ENCODE measurements at regions not wholly inside any gene's neighbourhood (a gene's known extent, or its start where the extent isn't known, plus 50 kb on each side); places are given as distances from the start of the nearest gene placed in this dataset.

DNA sequence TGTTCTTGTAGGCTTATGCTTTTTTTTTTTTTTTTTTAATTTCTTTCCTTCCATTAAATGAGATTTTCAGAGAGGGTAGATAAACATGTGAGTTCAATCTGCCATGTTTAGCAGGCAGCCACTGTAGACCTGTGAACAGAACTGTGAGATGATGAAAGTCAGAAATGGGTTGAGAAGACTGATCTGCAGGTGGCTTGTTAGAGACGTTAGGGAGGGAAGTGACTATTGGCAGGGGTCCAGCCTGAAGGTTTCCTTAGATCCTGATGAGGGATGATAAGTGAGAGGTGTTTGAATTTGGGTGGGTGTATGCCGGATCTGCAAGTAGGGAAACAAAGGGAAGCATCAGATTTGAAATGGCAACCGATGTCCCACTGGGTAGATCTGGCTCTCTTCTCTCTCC, 157.8 kb downstream of the HS3ST3B1 start:
- Histone ChIP-seq H3K4me3 (ENCODE audit: low read length) (no peak overlapping the region), H3K9me3 (replicated peaks; ENCODE audit: low read length) (no peaks in the 10 kb centered on the region), H3K4me2 (ENCODE audit: low read length) (no peak overlapping the region), H3K36me3 (ENCODE audit: insufficient read depth, low read length) (no peaks in the 10 kb centered on the region), H3K4me1 (ENCODE audit: control insufficient read depth, insufficient read depth, low read length) (no peaks in the 10 kb centered on the region), H3K9ac (ENCODE audit: low read depth, low read length) (no peak overlapping the region), H3K27me3 (ENCODE audit: control insufficient read depth, insufficient read depth, low read length) (no peaks in the 10 kb centered on the region)

DNA sequence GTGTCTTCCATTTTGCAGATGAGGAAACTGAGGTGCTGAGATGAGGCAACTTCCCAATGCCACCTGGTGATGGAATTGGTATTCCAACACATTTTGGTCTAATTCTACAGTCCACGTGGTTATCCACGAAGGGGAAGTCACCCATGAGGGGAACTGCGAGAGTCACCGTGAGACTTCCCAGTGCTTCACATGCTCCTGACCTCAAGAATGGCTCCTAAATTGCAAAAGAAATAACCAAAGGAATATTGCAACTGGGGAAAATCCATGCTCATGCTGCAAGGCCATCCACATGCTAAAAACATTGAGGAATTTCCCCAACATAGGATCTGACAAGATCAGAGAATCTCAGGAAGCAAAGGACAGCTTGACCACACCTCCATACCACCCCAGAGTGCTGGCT, 153.9 kb downstream of the HS3ST3B1 start:
- Histone ChIP-seq H3K9ac (ENCODE audit: low read depth, low read length) (no peak overlapping the region), H3K27me3 (ENCODE audit: control insufficient read depth, insufficient read depth, low read length) (peaks cover 18% of the 10 kb centered on the region), H3K36me3 (ENCODE audit: insufficient read depth, low read length) (no peaks in the 10 kb centered on the region), H3K9me3 (replicated peaks; ENCODE audit: low read length) (no peaks in the 10 kb centered on the region), H3K4me3 (ENCODE audit: low read length) (no peak overlapping the region), H3K4me2 (ENCODE audit: low read length) (no peak overlapping the region), H3K4me1 (ENCODE audit: control insufficient read depth, insufficient read depth, low read length) (no peaks in the 10 kb centered on the region)

DNA sequence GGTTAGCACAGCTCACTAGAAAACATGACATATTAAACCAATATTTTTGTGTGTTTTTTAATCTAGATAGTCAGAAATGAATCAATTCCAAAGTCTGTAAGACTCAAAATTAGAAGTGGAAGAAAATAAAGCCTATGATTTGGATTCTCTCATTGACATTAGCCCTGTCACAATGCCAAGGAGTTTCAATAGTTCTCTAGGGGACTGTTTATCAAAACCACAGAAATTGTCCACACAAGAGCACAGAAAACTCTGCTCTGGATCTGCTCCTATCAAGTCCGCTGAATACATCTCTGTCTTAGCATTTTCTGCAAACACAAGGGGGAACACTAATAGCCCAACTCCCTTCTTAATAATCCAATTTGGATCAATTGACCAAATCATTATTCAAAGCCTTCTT, 152.0 kb downstream of the HS3ST3B1 start:
- H3K9ac ChIP-seq (ENCODE audit: low read depth, low read length) = no peak overlapping the region
- H3K36me3 ChIP-seq (ENCODE audit: insufficient read depth, low read length) = no peaks in the 10 kb centered on the region
- H3K9me3 ChIP-seq (replicated peaks; ENCODE audit: low read length) = no peaks in the 10 kb centered on the region
- no peak overlapping the region for H3K4me2 ChIP-seq (ENCODE audit: low read length)
- no peak overlapping the region for H3K4me3 ChIP-seq (ENCODE audit: low read length)
- no peaks in the 10 kb centered on the region for H3K4me1 ChIP-seq (ENCODE audit: control insufficient read depth, insufficient read depth, low read length)
- peaks cover 18% of the 10 kb centered on the region for H3K27me3 ChIP-seq (ENCODE audit: control insufficient read depth, insufficient read depth, low read length)

DNA sequence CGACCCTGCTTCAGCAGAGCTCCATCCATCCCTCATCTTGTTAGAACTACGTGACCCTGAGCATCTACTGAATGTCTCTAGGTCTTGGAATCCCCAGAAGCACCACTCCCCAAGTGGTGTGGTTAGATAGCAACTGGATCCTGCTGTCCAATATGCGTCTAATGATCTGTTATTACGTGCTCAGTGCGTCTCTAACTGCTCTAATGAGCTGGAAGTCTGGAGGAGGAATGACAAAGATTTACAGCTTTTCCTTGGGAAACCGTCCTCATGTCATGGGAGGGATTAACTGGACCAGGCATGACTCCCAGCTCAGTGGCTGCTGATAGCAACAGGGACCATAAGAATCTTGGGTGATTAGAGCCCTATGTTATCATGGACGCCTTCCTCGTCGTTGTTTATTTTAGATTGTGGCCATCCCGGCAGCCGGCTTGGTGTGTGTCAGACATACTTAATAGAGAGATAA, 150.9 kb downstream of the HS3ST3B1 start:
- no peak overlapping the region for H3K4me3 ChIP-seq (ENCODE audit: low read length)
- no peaks in the 10 kb centered on the region for H3K9me3 ChIP-seq (replicated peaks; ENCODE audit: low read length)
- no peaks in the 10 kb centered on the region for H3K36me3 ChIP-seq (ENCODE audit: insufficient read depth, low read length)
- no peaks in the 10 kb centered on the region for H3K4me1 ChIP-seq (ENCODE audit: control insufficient read depth, insufficient read depth, low read length)
- no peak overlapping the region for H3K4me2 ChIP-seq (ENCODE audit: low read length)
- peaks cover 18% of the 10 kb centered on the region for H3K27me3 ChIP-seq (ENCODE audit: control insufficient read depth, insufficient read depth, low read length)
- no peak overlapping the region for H3K9ac ChIP-seq (ENCODE audit: low read depth, low read length)

DNA sequence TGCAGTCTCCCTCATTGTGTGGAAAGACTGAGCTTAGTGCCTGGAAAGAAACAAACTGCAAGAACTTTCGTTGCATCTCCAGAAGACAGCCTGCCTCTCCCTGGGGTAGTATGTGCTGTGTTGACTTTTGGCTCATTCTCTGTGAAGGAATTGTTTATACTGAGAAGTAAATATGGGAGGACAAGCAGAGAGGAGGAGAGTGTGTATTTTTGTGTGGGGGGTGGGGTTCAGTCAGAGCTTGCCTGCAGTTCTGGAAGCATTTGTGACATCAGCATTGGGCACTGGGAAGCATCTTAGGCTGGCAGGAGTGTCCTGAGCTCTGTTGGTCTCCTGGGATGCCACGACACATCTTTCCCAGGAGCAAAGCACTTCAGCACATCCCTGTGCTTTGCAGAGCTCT, 147.9 kb downstream of the HS3ST3B1 start:
- Histone ChIP-seq H3K9ac (ENCODE audit: low read depth, low read length) (no peak overlapping the region), H3K36me3 (ENCODE audit: insufficient read depth, low read length) (no peaks in the 10 kb centered on the region), H3K9me3 (replicated peaks; ENCODE audit: low read length) (no peaks in the 10 kb centered on the region), H3K4me3 (ENCODE audit: low read length) (no peak overlapping the region), H3K27me3 (ENCODE audit: control insufficient read depth, insufficient read depth, low read length) (peaks cover 21% of the 10 kb centered on the region), H3K4me1 (ENCODE audit: control insufficient read depth, insufficient read depth, low read length) (no peaks in the 10 kb centered on the region), H3K4me2 (ENCODE audit: low read length) (no peak overlapping the region)

DNA sequence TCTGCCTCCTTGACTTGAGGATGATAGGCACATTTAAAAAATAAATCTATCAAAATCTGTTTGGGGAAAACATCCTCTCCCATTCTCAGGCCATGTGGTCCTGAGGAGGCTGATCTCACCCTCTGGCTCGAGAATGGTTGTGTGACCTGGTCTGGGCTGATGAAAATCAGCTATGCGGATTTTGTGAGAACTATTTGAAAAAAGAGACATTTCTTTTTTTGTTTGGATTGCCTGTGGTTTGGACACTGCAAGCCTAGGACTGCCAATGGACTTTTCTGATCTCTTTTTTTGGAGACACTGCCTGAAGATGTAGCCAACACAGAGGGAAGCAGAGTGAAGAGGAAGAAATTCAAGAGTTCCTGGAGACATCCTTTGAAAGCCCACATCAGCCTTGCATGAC, 145.9 kb downstream of the HS3ST3B1 start:
- Histone ChIP-seq H3K4me3 (ENCODE audit: low read length) (no peak overlapping the region), H3K36me3 (ENCODE audit: insufficient read depth, low read length) (no peaks in the 10 kb centered on the region)

DNA sequence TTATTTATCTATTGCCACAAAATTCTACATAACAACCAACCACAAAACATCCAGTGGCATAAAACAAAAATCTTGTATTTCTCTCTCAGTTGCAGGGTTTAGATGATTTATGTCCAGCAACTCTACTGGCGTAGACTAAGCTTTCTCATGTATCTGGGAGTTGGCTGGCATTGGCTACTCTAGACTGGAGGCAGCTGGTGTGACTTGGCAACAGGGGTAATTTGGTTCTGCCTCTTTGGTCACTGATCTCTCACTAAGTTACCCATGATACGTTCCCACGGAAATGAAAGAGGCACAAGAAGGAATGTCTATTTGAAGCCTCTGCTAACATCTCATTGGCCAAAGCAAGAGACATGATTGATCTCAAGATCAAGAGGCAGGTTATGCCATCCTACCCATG, 144.0 kb downstream of the HS3ST3B1 start:
- Histone ChIP-seq H3K4me3 (ENCODE audit: low read length) (no peak overlapping the region), H3K36me3 (ENCODE audit: insufficient read depth, low read length) (no peaks in the 10 kb centered on the region), H3K9ac (ENCODE audit: low read depth, low read length) (no peak overlapping the region), H3K4me1 (ENCODE audit: control insufficient read depth, insufficient read depth, low read length) (no peaks in the 10 kb centered on the region), H3K9me3 (replicated peaks; ENCODE audit: low read length) (no peaks in the 10 kb centered on the region), H3K27me3 (ENCODE audit: control insufficient read depth, insufficient read depth, low read length) (peaks cover 3% of the 10 kb centered on the region), H3K4me2 (ENCODE audit: low read length) (no peak overlapping the region)

More for the DNA sequence above, 145.9 kb downstream of the HS3ST3B1 start:
- Histone ChIP-seq H3K9me3 (replicated peaks; ENCODE audit: low read length) (no peaks in the 10 kb centered on the region), H3K27me3 (ENCODE audit: control insufficient read depth, insufficient read depth, low read length) (peaks cover 13% of the 10 kb centered on the region), H3K4me1 (ENCODE audit: control insufficient read depth, insufficient read depth, low read length) (no peaks in the 10 kb centered on the region), H3K9ac (ENCODE audit: low read depth, low read length) (no peak overlapping the region), H3K4me2 (ENCODE audit: low read length) (no peak overlapping the region)

DNA sequence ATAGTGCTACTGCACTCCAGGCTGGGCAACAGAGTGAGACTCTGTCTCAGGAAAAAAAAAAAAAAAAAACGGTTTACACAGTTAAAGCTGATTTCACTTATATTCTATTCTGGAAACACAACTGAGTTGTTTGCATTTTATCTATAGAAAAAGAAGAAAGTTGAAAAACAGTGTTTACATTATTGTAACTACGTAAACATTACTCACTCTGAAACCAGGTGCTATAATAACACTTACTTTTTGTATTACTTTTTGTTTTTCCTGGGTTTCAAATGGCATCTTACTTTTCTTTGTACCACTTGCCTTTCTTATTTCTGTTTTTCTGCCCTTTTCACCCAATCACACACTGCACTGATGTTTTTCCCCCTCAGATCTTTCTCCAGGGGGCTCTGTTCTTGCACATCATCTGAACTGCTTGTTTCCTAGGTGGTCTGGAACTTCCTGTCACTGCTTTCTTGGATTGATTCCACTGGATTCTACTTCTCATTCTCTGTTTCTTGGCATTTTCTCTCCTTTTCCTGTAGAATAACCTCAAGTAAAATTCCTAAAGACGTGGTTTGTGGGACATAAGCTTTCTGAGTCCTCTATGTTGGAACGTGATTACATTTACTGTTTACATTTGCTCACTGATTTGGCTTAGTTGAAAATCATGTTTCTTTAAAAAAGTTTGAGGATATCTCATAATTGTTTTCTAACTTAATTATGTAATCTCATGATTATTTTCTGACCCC, 142.1 kb downstream of the HS3ST3B1 start:
- Histone ChIP-seq H3K9ac (ENCODE audit: low read depth, low read length) (no peak overlapping the region), H3K36me3 (ENCODE audit: insufficient read depth, low read length) (no peaks in the 10 kb centered on the region), H3K27me3 (ENCODE audit: control insufficient read depth, insufficient read depth, low read length) (peaks cover 3% of the 10 kb centered on the region), H3K4me3 (ENCODE audit: low read length) (no peak overlapping the region), H3K4me2 (ENCODE audit: low read length) (no peak overlapping the region), H3K4me1 (ENCODE audit: control insufficient read depth, insufficient read depth, low read length) (no peaks in the 10 kb centered on the region), H3K9me3 (replicated peaks; ENCODE audit: low read length) (no peaks in the 10 kb centered on the region)

DNA sequence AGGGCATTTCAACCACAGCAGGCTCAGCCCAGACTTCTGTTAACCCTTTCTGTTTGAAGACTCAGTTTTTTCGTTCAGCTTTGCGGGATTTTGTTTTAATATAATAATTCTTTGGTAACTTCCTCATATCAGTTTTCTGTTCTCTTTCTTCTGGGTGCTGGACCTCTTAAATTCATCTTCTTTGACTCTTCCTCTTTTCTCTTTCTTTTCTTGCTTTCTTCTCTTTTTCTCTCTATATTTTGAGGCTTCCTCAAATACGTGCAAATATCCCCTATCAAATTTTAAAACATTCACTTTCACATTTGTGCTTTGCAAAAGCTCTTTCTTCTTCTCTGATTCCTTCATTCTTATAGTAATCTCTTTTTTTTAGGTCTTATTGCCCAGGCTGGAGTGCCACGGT, 136.3 kb downstream of the HS3ST3B1 start:
- Histone ChIP-seq H3K4me3 (ENCODE audit: low read length) (no peak overlapping the region), H3K4me1 (ENCODE audit: control insufficient read depth, insufficient read depth, low read length) (no peaks in the 10 kb centered on the region), H3K36me3 (ENCODE audit: insufficient read depth, low read length) (no peaks in the 10 kb centered on the region), H3K27me3 (ENCODE audit: control insufficient read depth, insufficient read depth, low read length) (no peaks in the 10 kb centered on the region), H3K9ac (ENCODE audit: low read depth, low read length) (no peak overlapping the region), H3K9me3 (replicated peaks; ENCODE audit: low read length) (no peaks in the 10 kb centered on the region), H3K4me2 (ENCODE audit: low read length) (no peak overlapping the region)

DNA sequence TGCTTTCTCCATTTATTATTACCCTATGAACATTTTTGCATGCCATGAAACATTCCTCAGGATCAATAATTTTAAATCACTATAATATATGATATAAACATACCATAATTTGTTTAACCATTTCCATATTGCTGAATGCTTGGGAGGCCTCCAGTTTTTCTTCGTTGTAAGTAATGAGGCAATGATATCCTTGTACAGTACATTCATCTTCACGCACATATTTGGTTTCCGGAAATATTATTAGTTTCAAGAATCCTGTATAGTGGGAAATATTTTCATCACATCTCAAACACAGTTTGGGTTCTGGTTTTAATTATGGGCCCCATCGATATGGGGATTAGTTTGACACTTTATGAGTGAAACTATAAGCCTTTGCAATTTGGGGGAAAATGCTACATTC, 135.4 kb downstream of the HS3ST3B1 start:
- Histone ChIP-seq H3K9ac (ENCODE audit: low read depth, low read length) (no peak overlapping the region), H3K4me1 (ENCODE audit: control insufficient read depth, insufficient read depth, low read length) (no peaks in the 10 kb centered on the region), H3K9me3 (replicated peaks; ENCODE audit: low read length) (no peaks in the 10 kb centered on the region), H3K36me3 (ENCODE audit: insufficient read depth, low read length) (no peaks in the 10 kb centered on the region), H3K27me3 (ENCODE audit: control insufficient read depth, insufficient read depth, low read length) (no peaks in the 10 kb centered on the region), H3K4me2 (ENCODE audit: low read length) (no peak overlapping the region), H3K4me3 (ENCODE audit: low read length) (no peak overlapping the region)

DNA sequence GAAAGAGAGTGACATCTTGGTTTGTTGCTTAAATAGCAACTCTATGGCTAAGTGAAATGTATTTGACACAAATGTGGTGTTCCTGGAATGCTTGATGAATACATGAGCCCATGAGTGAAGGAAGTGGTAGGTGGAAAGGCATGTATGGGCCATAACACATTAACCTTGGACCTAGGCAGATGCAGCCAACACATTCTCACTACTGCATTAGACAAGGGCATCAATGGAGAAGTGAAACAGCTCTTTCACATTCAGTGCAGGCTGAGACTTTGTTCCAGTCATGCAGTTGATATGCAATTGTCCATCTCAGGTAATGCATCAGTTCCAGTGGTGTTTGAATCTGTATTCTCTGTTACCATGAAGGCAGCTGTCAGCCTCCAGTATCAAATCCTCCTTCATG, 133.6 kb downstream of the HS3ST3B1 start:
- no peak overlapping the region for H3K4me3 ChIP-seq (ENCODE audit: low read length)
- no peaks in the 10 kb centered on the region for H3K27me3 ChIP-seq (ENCODE audit: control insufficient read depth, insufficient read depth, low read length)
- no peaks in the 10 kb centered on the region for H3K9me3 ChIP-seq (replicated peaks; ENCODE audit: low read length)
- no peak overlapping the region for H3K9ac ChIP-seq (ENCODE audit: low read depth, low read length)
- H3K36me3 ChIP-seq (ENCODE audit: insufficient read depth, low read length) = no peaks in the 10 kb centered on the region
- no peaks in the 10 kb centered on the region for H3K4me1 ChIP-seq (ENCODE audit: control insufficient read depth, insufficient read depth, low read length)
- no peak overlapping the region for H3K4me2 ChIP-seq (ENCODE audit: low read length)

DNA sequence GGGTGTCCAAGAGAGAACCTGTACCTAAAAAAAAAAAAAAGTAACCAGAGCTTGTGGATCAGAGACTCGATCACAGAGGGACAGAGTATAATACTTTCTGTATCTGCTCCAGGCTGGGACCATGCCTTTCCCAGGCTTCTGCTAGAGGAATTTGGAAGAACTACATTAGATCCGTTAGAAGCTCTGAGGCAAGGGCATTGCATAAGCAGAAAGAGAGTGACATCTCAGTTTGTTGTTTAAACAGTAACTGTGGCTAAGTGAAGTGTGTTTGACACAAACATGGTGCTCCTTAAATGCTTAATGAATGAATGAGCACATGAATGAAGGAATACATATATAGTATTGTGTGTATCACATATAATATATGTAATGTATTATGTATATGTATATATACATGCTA, 131.2 kb downstream of the HS3ST3B1 start:
- H3K9ac ChIP-seq (ENCODE audit: low read depth, low read length) = no peak overlapping the region
- no peaks in the 10 kb centered on the region for H3K9me3 ChIP-seq (replicated peaks; ENCODE audit: low read length)
- no peaks in the 10 kb centered on the region for H3K4me1 ChIP-seq (ENCODE audit: control insufficient read depth, insufficient read depth, low read length)
- no peak overlapping the region for H3K4me2 ChIP-seq (ENCODE audit: low read length)
- no peak overlapping the region for H3K4me3 ChIP-seq (ENCODE audit: low read length)
- H3K27me3 ChIP-seq (ENCODE audit: control insufficient read depth, insufficient read depth, low read length) = no peaks in the 10 kb centered on the region
- no peaks in the 10 kb centered on the region for H3K36me3 ChIP-seq (ENCODE audit: insufficient read depth, low read length)

Measured in skeletal muscle satellite cell (primary cell).